HG03469 (cell line): ENCODE measurements at regions not wholly inside any gene's neighbourhood (a gene's known extent, or its start where the extent isn't known, plus 50 kb on each side); places are given as distances from the start of the nearest gene placed in this dataset.

ENCODE experiments used
- ATAC-seq: cut with Tn5 transposase; IDR thresholded peaks from one replicate; pipeline ENCODE4 v1.9.1; 2021; ENCODE audit warnings: mild to moderate bottlenecking, moderate library complexity, moderate number of reproducible peaks; ENCODE audit not compliant: unreplicated experiment

DNA sequence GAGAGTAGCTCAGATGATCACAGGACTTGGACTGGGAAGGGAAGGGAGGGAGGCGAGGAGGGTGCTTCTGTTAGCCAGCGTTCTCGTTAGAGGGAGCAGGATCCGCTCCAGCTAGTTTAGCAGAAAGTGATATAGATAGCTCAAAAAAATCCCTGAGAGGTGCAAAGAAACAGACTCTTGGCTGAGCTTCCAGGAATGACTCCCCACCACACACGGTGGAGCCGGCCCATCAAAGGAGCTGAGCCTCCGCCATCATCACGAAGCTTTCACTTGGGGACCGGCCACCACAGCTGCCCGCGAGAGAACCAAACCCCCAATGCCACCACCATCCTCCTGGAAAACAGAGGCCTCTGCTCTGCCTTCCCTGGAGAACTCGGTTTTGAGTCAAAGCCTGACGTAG lies 124.6 kb upstream of the BCL2L14 start:
- ATAC-seq = no peak

DNA sequence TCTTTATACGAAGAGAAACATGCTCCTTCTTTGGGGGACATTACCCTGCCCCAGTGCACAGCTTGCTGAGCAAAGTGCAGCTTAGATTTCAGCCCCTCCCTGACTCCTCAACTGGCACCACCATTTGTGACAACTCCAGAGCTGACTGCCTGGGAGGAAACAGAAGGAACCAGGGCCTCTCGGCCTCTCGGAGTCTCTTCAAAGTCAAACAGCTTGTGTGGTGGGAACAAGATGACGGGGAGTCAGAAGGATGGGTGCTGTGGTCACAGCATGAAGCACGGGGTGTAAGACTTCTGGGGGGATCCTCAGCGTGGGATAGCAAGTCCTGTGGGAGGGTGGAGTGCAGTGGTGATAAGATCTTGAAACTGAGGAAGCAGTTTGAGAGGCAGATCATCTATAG lies 123.5 kb upstream of the BCL2L14 start:
- no peak for ATAC-seq

DNA sequence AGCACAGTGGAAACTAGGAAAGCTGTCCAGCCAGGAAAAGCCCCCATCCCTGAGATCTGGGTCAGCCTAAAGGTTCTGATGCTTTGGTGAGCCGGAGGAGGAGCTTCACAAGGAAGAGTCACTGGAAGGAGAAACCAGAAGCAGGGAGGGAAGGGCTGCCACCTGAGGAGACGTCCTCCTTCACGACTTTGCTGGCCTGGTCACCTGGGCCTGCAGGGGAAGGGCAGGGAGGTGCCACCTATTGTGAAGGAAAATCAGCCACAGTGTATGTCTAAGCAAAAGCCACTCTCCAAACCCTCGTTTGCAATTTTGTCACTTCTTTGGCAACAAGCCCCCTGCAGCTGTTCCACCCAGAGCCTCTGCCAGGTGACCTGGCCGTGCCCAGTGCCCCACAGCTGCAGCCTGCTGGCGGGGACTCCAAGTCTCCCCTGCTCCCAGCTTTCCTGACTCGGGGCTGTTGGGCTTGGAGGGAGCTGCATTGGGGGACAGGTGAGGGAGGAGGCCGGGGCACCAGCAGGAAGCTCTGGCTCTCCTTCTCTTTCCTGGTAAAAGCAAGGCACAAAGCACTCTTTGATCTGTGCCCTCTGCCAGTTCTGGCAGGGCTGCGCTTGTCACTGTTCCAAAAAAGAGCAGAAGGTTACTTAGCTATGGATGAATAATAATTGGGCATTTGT lies 120.9 kb upstream of the BCL2L14 start:
- no peak for ATAC-seq

DNA sequence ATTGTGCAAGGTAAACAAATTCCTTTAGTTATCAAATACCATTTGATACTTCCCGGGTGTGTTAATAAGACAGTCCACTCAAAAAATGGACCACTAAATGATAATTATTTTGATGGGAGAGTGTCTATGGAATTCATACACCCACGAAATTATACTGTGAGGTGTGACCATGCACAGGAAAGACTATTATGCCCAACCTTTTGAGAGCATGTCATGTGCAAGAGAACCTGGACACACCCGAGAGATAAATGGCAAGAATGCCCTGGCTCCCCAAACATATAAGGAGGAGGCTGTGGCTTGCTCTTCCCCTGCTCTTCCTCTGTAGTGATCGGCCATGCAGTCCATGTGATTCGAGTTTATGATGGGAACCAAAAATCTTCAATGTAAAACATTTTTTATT lies 119.5 kb upstream of the BCL2L14 start:
- ATAC-seq = no peak

DNA sequence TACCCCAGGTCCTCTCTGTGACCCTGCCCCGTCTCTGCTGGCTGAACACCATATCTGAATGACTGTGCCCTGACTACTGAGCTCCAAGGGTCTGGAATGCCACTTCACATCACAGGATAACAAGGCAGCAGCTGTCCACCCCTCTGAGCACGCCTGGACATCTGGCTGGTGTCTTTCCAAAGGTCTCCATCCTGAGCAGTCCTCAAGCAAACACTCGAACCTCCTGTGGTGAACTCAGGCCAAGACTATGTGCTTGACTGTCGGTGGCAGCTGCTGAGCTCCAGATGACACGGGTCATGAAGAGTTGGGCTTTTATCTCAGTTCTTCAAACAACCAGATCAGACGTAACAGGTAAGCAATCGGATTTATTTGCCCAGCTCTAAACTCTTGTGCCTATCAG lies 117.2 kb upstream of the BCL2L14 start:
- ATAC-seq = no peak

DNA sequence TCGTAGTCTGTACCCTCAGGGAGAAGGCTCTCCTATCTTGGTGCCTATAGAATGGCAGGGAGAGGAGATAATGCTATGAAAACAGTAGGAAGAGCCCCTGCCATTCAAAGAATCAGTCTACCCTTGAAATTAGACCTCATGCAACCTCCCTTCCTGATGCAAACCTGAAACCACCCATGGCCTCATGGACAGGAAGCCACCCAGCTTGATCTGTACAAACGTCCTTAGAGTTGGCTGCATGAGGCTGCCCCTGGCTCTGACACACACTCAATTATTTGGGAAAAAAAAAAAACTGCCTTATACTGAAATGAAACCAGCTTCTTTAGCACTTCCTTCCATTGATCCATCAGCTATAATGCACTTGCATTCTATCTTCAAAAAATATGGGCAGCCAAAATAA lies 116.6 kb upstream of the BCL2L14 start:
- ATAC-seq = no peak

DNA sequence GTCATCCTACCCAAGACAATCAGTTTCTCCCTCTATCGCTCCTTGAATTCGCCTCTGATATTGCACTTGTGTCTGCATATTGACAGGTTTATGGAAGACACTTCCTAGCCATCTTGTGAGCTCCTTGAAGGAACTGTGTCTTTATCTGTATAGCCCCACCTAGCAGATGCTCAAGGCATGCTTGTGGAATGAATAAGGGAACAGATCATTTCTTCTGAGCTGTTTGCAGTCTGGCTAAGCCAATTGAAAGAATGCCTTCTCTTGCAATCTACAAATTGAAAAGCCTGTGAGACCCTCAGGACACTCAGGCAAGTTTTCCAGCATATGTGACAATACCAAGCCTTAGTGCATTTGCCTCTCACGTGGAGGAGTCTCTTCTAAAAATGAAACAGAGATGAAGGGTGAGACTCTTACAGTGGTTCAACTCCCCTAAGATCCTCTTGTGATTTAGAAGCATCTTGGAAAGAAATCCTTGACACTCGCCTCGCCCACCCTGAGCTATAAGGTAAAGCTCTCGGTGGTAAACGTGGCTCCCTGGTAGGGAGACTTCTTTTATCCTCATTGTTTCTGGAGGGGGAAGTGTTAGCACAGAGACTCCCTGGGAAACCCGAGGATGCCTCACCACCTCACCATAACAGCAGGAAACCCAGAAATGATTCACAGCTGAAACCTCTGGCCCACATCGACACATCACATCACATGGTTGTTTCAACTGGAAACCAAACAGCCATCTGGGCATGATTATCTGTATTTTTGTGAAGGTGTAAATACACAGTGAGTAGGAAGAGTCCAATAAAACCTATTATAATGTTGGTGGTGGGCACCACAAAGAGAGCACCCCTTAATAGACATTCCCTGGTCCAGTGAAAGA lies 112.3 kb upstream of the BCL2L14 start:
- no peak for ATAC-seq

DNA sequence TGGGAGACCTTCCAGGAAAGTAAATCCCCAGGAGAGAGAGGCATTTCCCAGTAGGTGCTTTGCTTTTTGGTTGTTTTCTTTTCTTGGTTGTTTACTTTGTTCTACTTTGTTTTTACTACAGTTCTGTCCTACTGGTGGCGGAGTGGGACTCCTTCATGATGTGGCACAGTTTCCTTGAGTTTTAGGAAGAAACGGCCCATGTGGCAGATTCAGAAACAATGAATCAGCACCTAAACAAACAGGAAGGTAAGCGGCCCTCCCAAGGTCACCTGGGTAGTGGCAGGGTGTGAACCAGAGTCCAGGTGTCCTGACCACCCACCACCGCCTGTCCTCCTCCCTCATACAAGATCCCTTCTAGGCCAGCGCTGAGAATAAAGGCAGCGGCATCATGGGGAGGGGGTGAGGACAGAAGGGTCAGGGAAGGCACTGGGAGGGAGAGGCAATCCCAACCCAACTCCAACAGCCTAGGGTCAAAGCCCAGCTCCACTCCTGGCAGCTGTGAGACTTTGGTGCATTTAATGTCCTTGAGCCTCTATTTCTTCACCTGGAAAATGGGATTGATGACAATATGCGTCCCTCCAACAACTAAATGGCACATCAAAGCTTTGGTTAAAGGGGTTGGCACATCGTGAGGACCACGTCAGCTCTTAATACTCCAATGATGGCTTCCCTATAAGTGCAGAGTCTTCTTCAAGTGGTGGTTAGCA lies 111.5 kb upstream of the BCL2L14 start:
- ATAC-seq = no peak

DNA sequence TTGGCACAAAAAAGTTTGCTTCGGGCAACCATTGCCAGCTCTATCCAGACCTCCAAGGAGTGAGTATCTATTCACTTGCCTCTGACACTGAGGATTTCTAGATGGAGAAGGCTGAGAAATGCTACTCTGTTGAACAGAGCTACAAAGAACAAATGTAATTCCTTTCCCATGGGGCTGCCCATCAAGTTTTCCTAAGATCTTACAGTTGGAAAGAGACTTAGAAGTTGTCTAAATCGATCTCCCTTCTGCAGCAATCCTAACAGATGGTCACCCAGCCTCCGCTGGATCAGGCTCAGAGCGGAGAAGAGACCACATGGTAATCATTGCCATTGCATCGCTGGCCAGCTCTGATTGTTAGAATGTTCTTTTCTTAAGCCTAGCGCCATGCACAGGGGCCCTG lies 110.1 kb upstream of the BCL2L14 start:
- ATAC-seq = no peak

DNA sequence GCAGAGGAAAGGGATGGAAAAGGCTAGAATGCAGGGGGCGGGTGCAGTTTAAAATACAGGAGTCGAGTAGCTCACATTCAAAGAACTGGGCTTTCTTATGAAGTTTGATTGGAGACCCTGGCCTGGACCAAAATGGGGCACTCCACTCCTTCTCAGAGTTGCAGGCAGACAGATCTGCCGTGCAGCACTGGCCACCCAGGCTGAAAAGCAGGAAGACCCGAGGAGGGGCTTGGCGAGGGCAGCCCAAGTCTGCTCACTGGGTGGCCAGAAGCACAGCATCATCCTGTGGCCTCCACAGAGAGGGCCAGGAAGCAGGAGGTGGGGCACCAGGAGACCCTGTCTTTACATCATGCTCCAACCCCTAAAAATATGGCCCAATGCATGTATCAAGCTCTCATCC lies 109.1 kb upstream of the BCL2L14 start:
- ATAC-seq = no peak

DNA sequence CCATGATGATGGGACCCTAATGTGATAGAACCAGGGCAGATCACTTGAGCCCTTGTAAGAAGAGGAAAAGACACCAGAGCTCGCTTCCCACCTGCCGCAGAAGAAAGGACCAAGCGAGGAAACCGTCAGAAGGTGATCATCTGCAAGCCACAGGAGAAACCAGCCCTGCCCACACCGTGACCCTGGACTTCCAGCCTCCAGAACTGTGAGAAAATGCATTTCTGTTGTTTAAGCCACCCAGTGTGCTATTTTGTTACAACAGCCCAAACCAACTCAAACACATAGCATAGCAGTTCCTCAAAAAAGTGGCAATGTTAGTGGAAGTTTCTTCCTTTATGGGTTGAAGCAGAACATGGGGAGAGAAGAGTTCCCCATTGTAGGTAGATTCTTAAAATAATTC lies 107.9 kb upstream of the BCL2L14 start:
- no peak for ATAC-seq

DNA sequence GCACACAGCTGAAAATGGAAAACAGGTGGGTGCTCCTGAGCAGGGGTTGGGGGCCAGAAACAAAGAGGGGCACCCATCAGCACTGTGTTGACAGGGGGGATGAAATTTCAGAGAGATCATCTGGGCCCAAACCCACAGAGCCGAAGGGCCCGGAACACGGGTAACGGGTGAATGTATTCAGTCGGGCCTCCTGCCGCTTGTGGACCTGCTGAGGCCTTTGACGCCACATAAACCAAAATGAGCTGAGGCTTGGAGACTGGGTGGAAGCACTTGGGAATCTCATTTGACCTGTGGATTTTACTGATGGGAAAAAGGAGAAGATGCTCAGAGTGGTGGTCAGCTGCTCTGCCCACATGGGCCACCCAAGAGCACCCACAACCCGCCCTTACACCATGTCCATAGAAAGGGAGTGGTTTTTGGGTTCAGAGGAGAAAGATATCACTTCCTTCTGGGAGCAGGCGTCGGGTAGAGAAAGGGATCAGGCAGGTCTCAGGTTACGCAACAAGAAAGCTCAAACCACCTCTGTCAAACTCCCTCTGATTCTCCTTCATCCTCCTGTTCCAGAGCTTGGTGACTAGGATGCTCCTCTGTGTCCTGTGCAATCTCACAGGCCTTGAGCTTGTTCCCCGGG lies 106.8 kb upstream of the BCL2L14 start:
- ATAC-seq = no peak

DNA sequence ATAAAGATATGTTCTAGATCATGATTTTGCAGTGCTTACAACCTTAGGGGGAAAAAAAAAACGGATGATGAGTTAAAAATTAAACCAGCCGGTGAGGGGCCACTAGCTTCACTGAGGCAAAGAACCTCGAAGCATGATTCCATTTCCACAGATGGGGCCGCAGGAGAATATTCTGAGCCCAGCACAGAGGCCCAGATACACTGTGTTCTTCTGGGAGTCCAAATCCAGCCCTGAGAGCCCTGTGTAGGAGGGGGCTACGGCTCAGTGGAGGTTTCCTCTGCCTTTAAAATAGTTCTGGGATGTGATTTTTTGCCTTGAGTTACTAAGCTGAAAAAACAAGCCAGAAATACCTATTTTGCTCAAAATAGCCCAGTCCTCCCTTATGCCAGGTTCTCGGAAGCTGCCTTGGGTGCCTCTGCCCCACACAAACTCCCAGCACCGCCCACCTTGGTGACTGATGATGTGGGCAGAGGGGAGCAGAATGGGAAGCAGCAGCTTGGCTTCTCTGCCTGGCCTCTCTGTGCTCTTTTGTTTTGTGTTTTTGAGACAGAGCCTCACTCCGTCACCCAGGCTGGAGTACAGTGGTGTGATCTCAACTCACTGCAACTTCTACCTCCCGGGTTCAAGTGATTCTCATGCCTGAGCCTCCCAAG lies 105.4 kb upstream of the BCL2L14 start:
- ATAC-seq = no peak

DNA sequence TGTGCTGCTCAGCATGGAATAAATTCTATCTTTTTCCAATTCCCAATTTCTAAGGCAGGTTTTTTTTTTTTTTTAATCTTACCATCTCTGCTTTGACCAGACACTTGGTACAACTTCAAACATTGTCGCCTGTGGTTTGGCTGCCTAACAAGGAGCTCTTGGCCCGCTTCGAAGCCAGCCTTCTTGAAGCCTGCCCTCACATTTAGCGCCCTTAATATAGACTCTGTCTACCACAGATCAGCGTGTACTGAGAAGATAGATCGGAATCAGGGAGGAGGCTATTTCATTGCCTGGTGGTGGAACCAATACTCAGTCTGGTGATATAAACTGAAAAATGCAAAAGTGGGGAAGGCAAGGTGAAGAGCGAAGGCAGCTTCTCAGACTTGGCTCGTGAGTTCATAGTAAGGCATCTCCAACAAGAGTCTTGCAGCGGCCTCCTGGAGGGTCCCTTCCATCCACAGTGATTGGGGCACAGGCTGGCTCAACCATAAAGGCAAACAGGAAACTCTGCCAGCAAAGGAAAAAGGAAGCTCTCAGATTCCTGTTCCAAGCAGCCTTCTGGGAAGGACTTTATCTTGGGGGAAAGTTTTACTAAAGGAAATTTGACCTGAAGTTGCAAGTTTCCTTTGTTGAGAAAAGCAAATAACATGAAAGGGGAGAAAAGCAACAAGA lies 103.2 kb upstream of the BCL2L14 start:
- no peak for ATAC-seq

DNA sequence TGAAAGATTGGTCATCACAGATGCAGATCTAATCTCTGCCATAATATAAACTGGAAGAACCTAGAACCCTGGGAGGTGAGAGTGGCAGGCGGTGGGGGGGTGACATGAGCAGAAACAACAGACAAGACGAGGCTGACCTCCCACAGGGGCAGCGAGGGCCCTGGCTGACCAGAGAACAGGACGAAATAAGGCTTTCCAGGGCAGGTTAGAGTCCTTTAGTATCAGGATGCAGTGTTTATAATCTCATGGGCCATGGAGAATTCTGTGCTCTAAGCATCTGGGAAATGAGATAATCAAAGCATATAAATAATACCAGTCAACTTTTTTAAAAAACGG lies 102.7 kb upstream of the BCL2L14 start:
- ATAC-seq = no peak

DNA sequence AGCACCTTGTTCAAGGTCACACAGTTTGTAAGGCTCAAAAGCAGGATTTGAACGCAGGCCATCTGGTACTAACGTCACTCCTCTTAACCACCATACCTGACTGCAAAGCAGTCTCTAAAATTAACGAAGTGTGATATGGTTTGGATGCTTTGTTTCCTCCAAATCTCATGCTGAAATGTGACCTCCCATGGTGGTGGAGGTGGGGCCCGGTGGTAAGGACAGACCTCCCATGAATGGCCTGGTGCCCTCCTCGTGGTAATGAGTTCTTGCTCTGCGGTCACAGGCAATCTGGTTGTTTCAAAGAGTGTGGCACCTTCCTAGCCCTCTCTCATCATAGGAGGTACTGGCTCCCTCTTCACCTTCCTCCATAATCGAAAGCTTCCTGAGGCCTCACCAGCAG lies 102.2 kb upstream of the BCL2L14 start:
- ATAC-seq = no peak

DNA sequence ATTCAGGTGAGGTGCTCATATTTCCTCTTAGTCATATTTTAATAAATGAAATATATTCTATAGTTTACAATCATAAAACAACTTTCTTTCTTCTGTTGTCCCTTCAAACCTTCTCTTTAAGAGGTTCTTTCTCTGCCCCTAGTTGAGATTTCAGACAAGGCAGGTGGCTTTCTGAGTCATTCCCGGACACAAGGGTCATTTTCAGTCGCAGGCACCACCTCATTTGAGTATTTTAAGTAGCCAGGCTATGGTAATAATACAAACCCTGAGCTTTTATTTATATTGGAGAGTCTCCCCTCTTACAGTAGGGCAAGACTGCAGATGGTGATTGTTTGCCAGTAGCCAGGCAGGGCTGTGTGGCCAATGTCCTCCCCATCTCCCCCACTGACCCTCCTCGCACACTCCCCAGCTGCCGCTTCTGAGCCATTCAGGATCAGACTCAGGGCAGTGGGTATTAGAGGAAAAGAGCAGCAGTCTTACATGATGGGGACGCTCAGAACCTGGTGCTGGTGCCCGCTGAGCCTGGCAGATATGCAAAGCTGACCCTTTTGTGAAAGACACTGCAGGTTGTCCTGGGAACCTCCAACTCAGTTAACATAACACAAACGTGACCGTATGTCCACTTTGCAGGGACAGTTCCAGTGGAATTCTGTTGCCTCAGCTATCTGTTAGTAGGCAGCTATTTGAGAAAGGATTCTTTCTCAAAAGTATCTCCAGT lies 101.1 kb upstream of the BCL2L14 start:
- no peak for ATAC-seq

DNA sequence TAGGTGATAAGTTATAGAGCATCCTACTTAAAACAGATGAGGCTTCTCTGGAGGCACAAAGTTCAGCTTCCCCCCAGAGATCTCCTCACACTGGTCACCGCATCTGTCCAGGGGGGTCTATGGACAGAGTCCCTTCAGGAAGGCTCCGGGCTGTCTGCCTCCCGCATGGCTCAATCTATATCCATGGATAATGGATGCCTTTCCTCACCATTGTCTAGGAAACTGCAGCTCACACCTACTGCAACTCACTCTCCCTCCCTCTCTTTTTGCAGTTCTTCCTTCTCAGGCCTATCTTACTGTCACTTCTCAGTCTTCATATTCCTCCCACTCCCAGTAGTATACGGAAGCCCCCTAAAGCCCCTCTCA lies 100.6 kb upstream of the BCL2L14 start:
- ATAC-seq = no peak

DNA sequence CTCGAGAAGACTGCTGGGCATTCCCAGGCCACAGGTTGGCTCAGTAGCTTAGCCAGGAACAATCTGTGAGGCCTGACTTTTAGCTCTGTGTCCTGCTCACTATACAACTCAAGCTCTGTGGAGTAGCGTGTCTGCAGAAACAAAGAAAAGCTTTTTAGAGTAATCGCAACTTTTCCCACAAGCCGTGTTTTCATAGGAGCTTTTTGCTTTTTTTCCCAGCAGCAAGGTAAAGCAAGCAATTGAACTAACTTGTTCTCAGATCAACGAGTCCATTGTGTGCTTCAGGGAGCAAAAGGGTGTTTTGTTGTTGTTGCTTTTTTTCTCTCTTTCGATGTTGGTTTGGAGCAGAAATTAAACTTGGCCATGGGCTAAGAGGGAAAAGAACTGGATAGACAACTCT lies 97.3 kb upstream of the BCL2L14 start:
- no peak for ATAC-seq

DNA sequence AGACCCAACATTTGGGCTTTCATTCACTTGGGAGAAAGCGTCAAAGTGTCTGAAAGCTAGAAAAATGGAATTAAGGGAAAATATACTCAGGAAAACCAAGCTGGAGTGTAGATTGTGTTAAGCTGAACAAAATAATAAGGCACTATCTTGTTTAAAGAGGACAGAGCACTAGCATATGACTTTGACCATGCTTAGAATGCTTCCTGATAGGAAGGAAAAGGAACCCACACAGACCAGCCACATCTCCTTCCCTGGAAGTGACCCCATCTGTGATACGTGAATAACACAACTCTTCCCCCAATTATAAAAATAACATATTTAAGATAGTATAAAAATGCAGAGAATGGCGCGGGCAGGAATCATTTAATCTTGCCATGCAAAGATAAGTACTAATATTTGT lies 94.7 kb upstream of the BCL2L14 start:
- no peak for ATAC-seq
